ENCODE measurements at regions not wholly inside any gene's neighbourhood (a gene's known extent, or its start where the extent isn't known, plus 50 kb on each side); places are given as distances from the start of the nearest gene placed in this dataset.
A peak's percentile ranks its signal among the peaks of the same experiment; 100 is the strongest.

GRCh38 chr4:100311181-100311580 lies 120.9 kb upstream of the DDIT4L start:
- TF ChIP-seq CTCF (IDR thresholded peaks at IDR 0.05; ENCODE audit: borderline replicate concordance, extremely low read depth, low read length, poor library complexity, severe bottlenecking) (peak; percentile 33), EZH2 (IDR thresholded peaks at IDR 0.05; ENCODE audit: borderline replicate concordance, low read depth, low read length, severe bottlenecking) (no peak)
